Liver (tissue), 8 donors: ENCODE measurements at regions not wholly inside any gene's neighbourhood (a gene's known extent, or its start where the extent isn't known, plus 50 kb on each side); places are given as distances from the start of the nearest gene placed in this dataset.

Experiments used
- DNase-seq: peaks from one replicate; pipeline ENCODE4 v3.0.0-alpha.2; 2017; ENCODE audit warnings: low spot score
- H3K27ac ChIP-seq, 2 donors: one replicate each; pipeline ENCODE4 v1.7.0; 2013; ENCODE audit warnings: inconsistent platforms in 2 of 2, low read length in 2 of 2, control low read depth in 1 of 2, low read depth in 1 of 2, mild to moderate bottlenecking in 1 of 2
- H3K27me3 ChIP-seq, 4 donors: one replicate each; pipeline versions ENCODE4 v1.6.1 to v1.7.0; 2013; ENCODE audit warnings: low read length in 3 of 4, inconsistent platforms in 1 of 4, mild to moderate bottlenecking in 1 of 4, moderate library complexity in 1 of 4; ENCODE audit not compliant: control insufficient read depth in 4 of 4, insufficient read depth in 4 of 4
- H3K36me3 ChIP-seq, 4 donors: one replicate each; pipeline versions ENCODE4 v1.6.1 to v1.7.0; 2013; ENCODE audit warnings: low read length in 3 of 4, mild to moderate bottlenecking in 3 of 4, low read depth in 1 of 4, moderate library complexity in 1 of 4; ENCODE audit not compliant: control insufficient read depth in 4 of 4, insufficient read depth in 3 of 4
- H3K4me1 ChIP-seq, 4 donors: one replicate each; pipeline versions ENCODE4 v1.6.1 to v1.7.0; 2013; ENCODE audit warnings: low read length in 3 of 4, mild to moderate bottlenecking in 3 of 4, moderate library complexity in 1 of 4; ENCODE audit not compliant: control insufficient read depth in 4 of 4, insufficient read depth in 4 of 4
- H3K4me3 ChIP-seq, 3 donors: one replicate each; pipeline versions ENCODE4 v1.6.1 to v1.7.0; 2013; ENCODE audit warnings: low read length in 3 of 3, control low read depth in 1 of 3, low read depth in 1 of 3, mild to moderate bottlenecking in 1 of 3
- H3K9ac ChIP-seq, 2 donors: one replicate each; pipeline ENCODE4 v1.7.0; 2013; ENCODE audit warnings: low read length in 2 of 2, mild to moderate bottlenecking in 2 of 2, moderate library complexity in 2 of 2, control low read depth in 1 of 2, low read depth in 1 of 2
- H3K9me3 ChIP-seq, 4 donors: one replicate each; pipeline versions ENCODE4 v1.6.1 to v1.7.0; 2013; ENCODE audit warnings: low read length in 3 of 4; ENCODE audit not compliant: control insufficient read depth in 4 of 4
- CTCF ChIP-seq: fragments of 150-350 bp; IDR thresholded peaks from 2 replicates; pipeline ENCODE4 v1.5.1; 2017; ENCODE audit warnings: improper control_type of control experiment, low read depth, low read length; ENCODE audit not compliant: missing input control
- EGR1 ChIP-seq, 2 donors: IDR thresholded peaks; 2 replicates each; pipeline ENCODE4 v1.6.1; 2016 to 2018; ENCODE audit warnings: antibody characterized with exemption in 2 of 2, low read depth in 2 of 2
- FOXA1 ChIP-seq: IDR thresholded peaks from 2 replicates; pipeline ENCODE4 v1.6.1; 2016; ENCODE audit warnings: antibody characterized with exemption
- FOXA2 ChIP-seq: IDR thresholded peaks from 2 replicates; pipeline ENCODE4 v1.6.1; 2016; ENCODE audit warnings: antibody characterized with exemption
- GABPA ChIP-seq, 2 donors: IDR thresholded peaks in 1 of 2; conservative IDR thresholded peaks in 1 of 2; 2 replicates each; pipeline ENCODE4 v1.6.1; 2016; ENCODE audit warnings: antibody characterized with exemption in 2 of 2, mild to moderate bottlenecking in 1 of 2, moderate library complexity in 1 of 2
- HNF4A ChIP-seq, 2 donors: conservative IDR thresholded peaks; 2 replicates each; pipeline ENCODE4 v1.6.1; 2016; ENCODE audit warnings: antibody characterized with exemption in 2 of 2, mild to moderate bottlenecking in 2 of 2
- HNF4G ChIP-seq: IDR thresholded peaks from 2 replicates; pipeline ENCODE4 v1.6.1; 2016; ENCODE audit warnings: antibody characterized with exemption
- JUND ChIP-seq, 2 donors: IDR thresholded peaks; 2 replicates each; pipeline ENCODE4 v1.6.1; 2016; ENCODE audit warnings: antibody characterized with exemption in 2 of 2
- MAX ChIP-seq: IDR thresholded peaks from 2 replicates; pipeline ENCODE4 v1.6.1; 2016; ENCODE audit warnings: antibody characterized with exemption
- NR2F2 ChIP-seq: IDR thresholded peaks from 2 replicates; pipeline ENCODE4 v1.6.1; 2016; ENCODE audit warnings: antibody characterized with exemption
- RAD21 ChIP-seq, 2 donors: IDR thresholded peaks; 2 replicates each; pipeline ENCODE4 v1.6.1; 2016; ENCODE audit warnings: antibody characterized with exemption in 2 of 2, mild to moderate bottlenecking in 2 of 2
- RXRA ChIP-seq, 2 donors: IDR thresholded peaks; 2 replicates each; pipeline ENCODE4 v1.6.1; 2017 to 2018; ENCODE audit warnings: antibody characterized with exemption in 2 of 2, mild to moderate bottlenecking in 1 of 2
- SP1 ChIP-seq: IDR thresholded peaks from 2 replicates; pipeline ENCODE4 v1.6.1; 2018; ENCODE audit warnings: antibody characterized with exemption, mild to moderate bottlenecking
- TAF1 ChIP-seq: conservative IDR thresholded peaks from 2 replicates; pipeline ENCODE4 v1.6.1; 2016; ENCODE audit warnings: antibody characterized with exemption, mild to moderate bottlenecking
- YY1 ChIP-seq: IDR thresholded peaks from 2 replicates; pipeline ENCODE4 v1.6.1; 2016; ENCODE audit warnings: antibody characterized with exemption, mild to moderate bottlenecking
- WGBS: extraction: QIAGEN DNeasy Blood & Tissue Kit; methylation state at CpG from one replicate; pipeline ENCODE4 v1.1.7; 2013; 5-methylcytosine and 5-hydroxymethylcytosine counted together
- TF ChIP-seq, protein P1 (sequence below): IDR thresholded peaks from 2 replicates; pipeline ENCODE4 v1.6.1; 2016; ENCODE audit warnings: antibody characterized with exemption
- TF ChIP-seq, protein P2 (sequence below): IDR thresholded peaks from 2 replicates; pipeline ENCODE4 v1.6.1; 2016; ENCODE audit warnings: antibody characterized with exemption, mild to moderate bottlenecking
- TF ChIP-seq, protein P3 (sequence below): IDR thresholded peaks from 2 replicates; pipeline ENCODE4 v1.6.1; 2016; ENCODE audit warnings: antibody characterized with exemption
- donor health status: healthy.
- donor health status: healthy.
- donor health status: healthy.
- donor health status: healthy.
- donor health status: healthy.

DNA sequence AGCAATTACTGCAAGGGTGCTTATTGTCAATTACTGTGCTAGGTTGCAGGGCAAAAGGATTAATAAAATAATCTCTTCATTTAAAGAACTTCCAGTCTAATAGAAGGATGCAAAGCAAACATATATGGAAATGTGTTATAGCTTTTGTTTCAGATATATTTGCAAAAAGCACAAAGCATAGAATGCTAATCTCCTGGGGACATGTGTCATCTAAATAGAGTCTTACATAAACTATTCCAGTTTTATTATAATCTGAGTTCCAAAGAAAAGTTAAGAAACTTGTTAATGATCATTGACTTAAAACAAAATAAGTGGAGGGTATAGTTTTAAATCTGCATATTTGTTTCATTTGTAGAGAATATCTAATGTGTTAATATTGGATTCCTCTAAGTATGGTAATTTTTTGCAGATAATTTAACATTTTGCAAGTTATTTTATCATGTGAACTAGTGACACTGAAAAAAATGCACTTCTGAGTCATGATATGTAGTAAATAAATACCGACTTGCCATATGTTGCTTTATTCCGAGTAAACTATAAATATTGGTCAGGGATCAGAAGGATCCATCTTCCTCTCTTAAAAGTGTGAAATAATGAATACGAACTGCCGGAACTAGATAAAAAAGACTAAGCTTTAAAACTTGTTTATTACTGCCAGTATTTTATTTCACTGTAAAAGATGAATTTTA, 231.9 kb upstream of the FAT4 start:
- TF ChIP-seq, protein P1, sequence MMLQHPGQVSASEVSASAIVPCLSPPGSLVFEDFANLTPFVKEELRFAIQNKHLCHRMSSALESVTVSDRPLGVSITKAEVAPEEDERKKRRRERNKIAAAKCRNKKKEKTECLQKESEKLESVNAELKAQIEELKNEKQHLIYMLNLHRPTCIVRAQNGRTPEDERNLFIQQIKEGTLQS, result no peak
- TF ChIP-seq YY1 (no peak), JUND (IDR thresholded peaks at IDR 0.05) (no peak), GABPA (IDR thresholded peaks at IDR 0.05 in 1 of 2, conservative IDR thresholded peaks at IDR 0.05 in 1 of 2) (no peak), RAD21 (IDR thresholded peaks at IDR 0.05) (no peak), EGR1 (IDR thresholded peaks at IDR 0.05; ENCODE audit: low read depth in 2 of 2) (no peak), FOXA2 (no peak), TAF1 (no peak), CTCF (no peak), HNF4A (conservative IDR thresholded peaks at IDR 0.05) (no peak), SP1 (no peak), MAX (no peak), HNF4G (no peak), FOXA1 (no peak), RXRA (IDR thresholded peaks at IDR 0.05) (no peak), NR2F2 (no peak)
- TF ChIP-seq, protein P2, sequence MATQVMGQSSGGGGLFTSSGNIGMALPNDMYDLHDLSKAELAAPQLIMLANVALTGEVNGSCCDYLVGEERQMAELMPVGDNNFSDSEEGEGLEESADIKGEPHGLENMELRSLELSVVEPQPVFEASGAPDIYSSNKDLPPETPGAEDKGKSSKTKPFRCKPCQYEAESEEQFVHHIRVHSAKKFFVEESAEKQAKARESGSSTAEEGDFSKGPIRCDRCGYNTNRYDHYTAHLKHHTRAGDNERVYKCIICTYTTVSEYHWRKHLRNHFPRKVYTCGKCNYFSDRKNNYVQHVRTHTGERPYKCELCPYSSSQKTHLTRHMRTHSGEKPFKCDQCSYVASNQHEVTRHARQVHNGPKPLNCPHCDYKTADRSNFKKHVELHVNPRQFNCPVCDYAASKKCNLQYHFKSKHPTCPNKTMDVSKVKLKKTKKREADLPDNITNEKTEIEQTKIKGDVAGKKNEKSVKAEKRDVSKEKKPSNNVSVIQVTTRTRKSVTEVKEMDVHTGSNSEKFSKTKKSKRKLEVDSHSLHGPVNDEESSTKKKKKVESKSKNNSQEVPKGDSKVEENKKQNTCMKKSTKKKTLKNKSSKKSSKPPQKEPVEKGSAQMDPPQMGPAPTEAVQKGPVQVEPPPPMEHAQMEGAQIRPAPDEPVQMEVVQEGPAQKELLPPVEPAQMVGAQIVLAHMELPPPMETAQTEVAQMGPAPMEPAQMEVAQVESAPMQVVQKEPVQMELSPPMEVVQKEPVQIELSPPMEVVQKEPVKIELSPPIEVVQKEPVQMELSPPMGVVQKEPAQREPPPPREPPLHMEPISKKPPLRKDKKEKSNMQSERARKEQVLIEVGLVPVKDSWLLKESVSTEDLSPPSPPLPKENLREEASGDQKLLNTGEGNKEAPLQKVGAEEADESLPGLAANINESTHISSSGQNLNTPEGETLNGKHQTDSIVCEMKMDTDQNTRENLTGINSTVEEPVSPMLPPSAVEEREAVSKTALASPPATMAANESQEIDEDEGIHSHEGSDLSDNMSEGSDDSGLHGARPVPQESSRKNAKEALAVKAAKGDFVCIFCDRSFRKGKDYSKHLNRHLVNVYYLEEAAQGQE, result no peak
- TF ChIP-seq, protein P3, sequence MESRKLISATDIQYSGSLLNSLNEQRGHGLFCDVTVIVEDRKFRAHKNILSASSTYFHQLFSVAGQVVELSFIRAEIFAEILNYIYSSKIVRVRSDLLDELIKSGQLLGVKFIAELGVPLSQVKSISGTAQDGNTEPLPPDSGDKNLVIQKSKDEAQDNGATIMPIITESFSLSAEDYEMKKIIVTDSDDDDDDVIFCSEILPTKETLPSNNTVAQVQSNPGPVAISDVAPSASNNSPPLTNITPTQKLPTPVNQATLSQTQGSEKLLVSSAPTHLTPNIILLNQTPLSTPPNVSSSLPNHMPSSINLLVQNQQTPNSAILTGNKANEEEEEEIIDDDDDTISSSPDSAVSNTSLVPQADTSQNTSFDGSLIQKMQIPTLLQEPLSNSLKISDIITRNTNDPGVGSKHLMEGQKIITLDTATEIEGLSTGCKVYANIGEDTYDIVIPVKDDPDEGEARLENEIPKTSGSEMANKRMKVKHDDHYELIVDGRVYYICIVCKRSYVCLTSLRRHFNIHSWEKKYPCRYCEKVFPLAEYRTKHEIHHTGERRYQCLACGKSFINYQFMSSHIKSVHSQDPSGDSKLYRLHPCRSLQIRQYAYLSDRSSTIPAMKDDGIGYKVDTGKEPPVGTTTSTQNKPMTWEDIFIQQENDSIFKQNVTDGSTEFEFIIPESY, result no peak
- no peak overlapping the region for H3K9ac ChIP-seq
- DNase-seq, result no peak
- H3K4me1 ChIP-seq, result no peaks in the 10 kb centered on the region
- H3K27me3 ChIP-seq, result no peaks in the 10 kb centered on the region
- no peak overlapping the region for H3K27ac ChIP-seq
- no peaks in the 10 kb centered on the region for H3K36me3 ChIP-seq
- H3K9me3 ChIP-seq, result no peaks in the 10 kb centered on the region
- H3K4me3 ChIP-seq, result no peak overlapping the region
- 92% methylated on average over 4 of the region's 4 CpGs for WGBS
